ENCODE measurements at regions not wholly inside any gene's neighbourhood (a gene's known extent, or its start where the extent isn't known, plus 50 kb on each side); places are given as distances from the start of the nearest gene placed in this dataset.

- Mint-ChIP-seq H3K4me1 (no peaks in the 10 kb centered on the region), H3K9me3 (peaks cover 19% of the 10 kb centered on the region), H3K36me3 (no peaks in the 10 kb centered on the region), H3K27me3 (no peaks in the 10 kb centered on the region), H3K4me3 (no peak overlapping the region), H3K27ac (no peak overlapping the region)
- CTCF ChIA-PET = no interaction called here
- no peak for DNase-seq
Measured at GRCh38 chr9:2313512-2313911, 298.4 kb downstream of the SMARCA2 start.

- Mint-ChIP-seq H3K27me3 (peaks cover 7% of the 10 kb centered on the region), H3K9me3 (peaks cover 14% of the 10 kb centered on the region), H3K4me1 (no peaks in the 10 kb centered on the region), H3K36me3 (no peaks in the 10 kb centered on the region), H3K4me3 (no peak overlapping the region), H3K27ac (no peak overlapping the region)
- CTCF ChIA-PET = no interaction called here
- DNase-seq = no peak
Measured at GRCh38 chr9:2317591-2317990, 302.4 kb downstream of the SMARCA2 start.

- Mint-ChIP-seq H3K27me3 (peaks cover 7% of the 10 kb centered on the region), H3K27ac (no peak overlapping the region), H3K4me1 (no peaks in the 10 kb centered on the region), H3K9me3 (peaks cover 8% of the 10 kb centered on the region), H3K4me3 (no peak overlapping the region), H3K36me3 (no peaks in the 10 kb centered on the region)
- no peak for DNase-seq
- CTCF ChIA-PET = no interaction called here
Measured at GRCh38 chr9:2319421-2319820, 302.2 kb upstream of the VLDLR start.

DNA sequence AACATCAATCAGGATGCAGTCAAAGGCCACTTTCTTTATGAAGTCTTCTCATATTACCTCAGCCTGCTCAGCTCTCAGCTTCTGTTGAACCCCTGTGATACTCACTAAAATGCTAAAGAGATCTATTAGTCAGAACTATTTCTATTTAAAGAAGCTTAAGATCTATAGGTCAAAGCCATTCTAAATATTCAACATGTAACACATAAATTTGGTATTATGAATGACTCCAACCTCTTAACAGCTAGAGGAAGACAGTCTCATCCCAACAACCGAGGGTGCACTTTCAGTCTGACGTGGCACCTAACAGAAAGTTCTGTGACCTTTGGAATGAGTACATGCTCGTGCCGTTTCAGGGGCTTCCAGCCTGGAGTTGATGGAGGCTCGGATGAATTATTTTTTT lies 301.5 kb upstream of the VLDLR start:
- no peak overlapping the region for H3K4me3 Mint-ChIP-seq
- H3K36me3 Mint-ChIP-seq = no peaks in the 10 kb centered on the region
- H3K27ac Mint-ChIP-seq = no peak overlapping the region
- no peak for DNase-seq
- peaks cover 7% of the 10 kb centered on the region for H3K27me3 Mint-ChIP-seq
- H3K4me1 Mint-ChIP-seq = no peaks in the 10 kb centered on the region
- CTCF ChIA-PET = no interaction called here
- peaks cover 3% of the 10 kb centered on the region for H3K9me3 Mint-ChIP-seq

DNA sequence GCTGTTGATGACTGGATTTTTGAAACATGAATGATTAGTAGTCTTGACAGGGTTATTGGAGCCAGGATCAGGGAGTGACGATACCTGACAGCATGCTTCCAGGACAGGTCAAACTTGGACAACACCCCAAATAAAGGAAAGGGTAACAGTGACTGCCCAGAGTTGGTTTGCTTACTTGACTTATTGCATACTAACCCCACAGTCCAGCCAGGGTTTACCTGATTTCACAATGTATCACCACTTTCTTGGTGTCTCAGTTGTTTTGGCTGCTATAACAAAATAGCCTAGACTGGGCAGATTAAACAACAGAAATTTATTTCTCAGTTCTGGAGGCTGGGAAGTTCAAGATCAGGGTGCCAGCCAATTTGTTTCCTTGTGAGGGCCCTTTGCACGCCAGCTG lies 301.0 kb upstream of the VLDLR start:
- Mint-ChIP-seq H3K36me3 (no peaks in the 10 kb centered on the region), H3K4me1 (no peaks in the 10 kb centered on the region), H3K27ac (no peak overlapping the region), H3K4me3 (no peak overlapping the region), H3K9me3 (peaks cover 1% of the 10 kb centered on the region), H3K27me3 (peaks cover 7% of the 10 kb centered on the region)
- CTCF ChIA-PET = no interaction called here
- no peak for DNase-seq

DNA sequence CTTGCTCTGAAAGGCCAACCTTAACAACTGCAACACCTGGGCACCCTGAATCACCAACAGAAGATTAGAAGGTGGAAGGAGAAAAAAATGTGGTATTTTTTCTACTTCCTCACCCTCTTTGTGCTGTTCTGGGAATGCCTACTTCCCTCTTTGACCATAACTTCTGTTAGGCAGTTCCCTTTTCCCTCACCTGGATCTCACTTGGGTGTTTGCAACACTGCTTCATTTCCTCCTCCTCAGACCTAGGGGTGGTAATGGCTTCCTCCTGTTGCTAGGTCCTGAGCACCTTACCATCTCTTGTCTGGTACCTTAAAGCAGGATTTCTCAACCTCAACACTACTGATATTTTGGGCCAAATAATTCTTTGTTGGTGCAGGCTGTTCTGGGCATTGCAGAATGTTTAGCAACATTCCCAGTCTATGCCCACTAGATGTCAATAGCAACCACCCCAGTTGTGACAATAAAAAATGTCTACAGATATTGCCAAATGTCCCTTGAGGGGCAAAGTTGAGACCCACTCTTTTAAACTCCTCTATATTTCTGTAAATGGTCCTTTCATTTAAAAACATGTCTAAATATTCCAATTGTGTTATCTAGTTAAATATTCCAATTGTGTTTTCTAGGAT lies 300.0 kb upstream of the VLDLR start:
- DNase-seq = no peak
- Mint-ChIP-seq H3K27me3 (peaks cover 7% of the 10 kb centered on the region), H3K4me1 (no peaks in the 10 kb centered on the region), H3K27ac (no peak overlapping the region), H3K4me3 (no peak overlapping the region), H3K36me3 (no peaks in the 10 kb centered on the region), H3K9me3 (no peaks in the 10 kb centered on the region)
- CTCF ChIA-PET = no interaction called here

- no peak overlapping the region for H3K27ac Mint-ChIP-seq
- H3K36me3 Mint-ChIP-seq = no peaks in the 10 kb centered on the region
- no peak for DNase-seq
- H3K4me1 Mint-ChIP-seq = no peaks in the 10 kb centered on the region
- H3K9me3 Mint-ChIP-seq = no peaks in the 10 kb centered on the region
- peaks cover 7% of the 10 kb centered on the region for H3K27me3 Mint-ChIP-seq
- no peak overlapping the region for H3K4me3 Mint-ChIP-seq
- CTCF ChIA-PET = no interaction called here
Measured at GRCh38 chr9:2324742-2325141, 296.8 kb upstream of the VLDLR start.

DNA sequence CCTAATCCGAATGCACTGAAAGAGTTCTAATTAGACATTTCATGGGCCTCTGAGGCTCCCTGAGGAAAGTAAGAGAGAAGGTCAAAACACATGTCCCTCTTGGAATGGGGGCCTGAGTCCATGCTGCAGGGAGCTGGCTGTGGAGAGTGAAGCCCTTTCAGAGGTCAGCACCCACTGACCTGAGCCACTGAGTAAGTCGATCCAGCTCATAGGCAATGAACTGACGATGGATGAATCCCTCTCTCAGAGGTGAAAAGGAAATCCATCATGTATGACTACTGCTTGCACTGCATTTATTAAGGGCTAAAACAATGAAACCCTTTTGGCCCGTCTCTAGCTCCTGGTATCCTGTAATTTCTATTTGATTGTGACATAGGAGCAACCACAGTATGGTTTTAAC lies 288.9 kb upstream of the VLDLR start:
- CTCF ChIA-PET = no interaction called here

DNA sequence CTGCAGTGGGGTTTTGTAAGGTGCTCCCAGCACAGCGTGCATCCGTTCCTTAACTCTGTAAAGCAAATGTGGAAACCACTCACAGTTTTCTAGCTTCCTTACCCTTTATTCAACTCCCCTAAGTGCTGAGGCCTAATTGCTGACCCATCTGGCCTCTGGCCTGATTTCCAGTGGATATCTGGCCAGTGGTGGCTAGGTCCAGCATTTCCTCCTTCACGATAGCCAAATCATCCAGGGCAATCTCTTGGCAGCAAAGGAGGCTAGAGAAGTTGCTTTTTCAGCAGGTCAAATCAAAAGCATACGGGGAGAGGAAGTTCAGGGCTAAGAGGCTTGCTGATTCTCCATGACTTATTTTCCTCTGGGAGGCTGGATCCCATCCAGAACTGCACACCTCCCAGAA lies 286.3 kb upstream of the VLDLR start:
- no peaks in the 10 kb centered on the region for H3K4me1 Mint-ChIP-seq
- CTCF ChIA-PET = no interaction called here
- peaks cover 3% of the 10 kb centered on the region for H3K27me3 Mint-ChIP-seq

More for the DNA sequence above, 288.9 kb upstream of the VLDLR start:
- peaks cover 3% of the 10 kb centered on the region for H3K27me3 Mint-ChIP-seq
- H3K36me3 Mint-ChIP-seq = no peaks in the 10 kb centered on the region
- no peak overlapping the region for H3K4me3 Mint-ChIP-seq
- H3K27ac Mint-ChIP-seq = no peak overlapping the region
- no peaks in the 10 kb centered on the region for H3K9me3 Mint-ChIP-seq
- DNase-seq = no peak
- H3K4me1 Mint-ChIP-seq = no peaks in the 10 kb centered on the region

DNA sequence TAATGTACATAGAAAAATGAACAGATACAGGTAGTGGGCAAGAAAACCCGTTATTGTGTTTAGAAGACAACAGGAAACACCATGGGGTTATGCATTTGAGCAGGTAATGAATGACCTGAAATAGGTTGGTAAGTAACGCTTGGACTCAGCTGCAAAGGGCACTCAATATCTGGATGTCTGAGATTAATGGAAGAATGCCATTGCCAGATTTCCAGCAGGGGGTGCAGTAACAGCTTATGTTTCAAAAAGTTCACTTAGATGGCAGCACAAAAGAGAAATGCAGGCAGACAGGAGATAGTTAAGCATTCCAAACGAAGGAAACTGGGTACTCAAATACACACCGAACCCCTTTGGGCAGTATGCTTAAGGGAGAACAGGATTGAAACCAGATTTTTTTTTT lies 285.5 kb upstream of the VLDLR start:
- H3K27me3 Mint-ChIP-seq = peaks cover 3% of the 10 kb centered on the region
- H3K4me1 Mint-ChIP-seq = no peaks in the 10 kb centered on the region
- CTCF ChIA-PET = interaction anchor here (0.8 kb wide), 1 partner anchor 392 kb away, joined by 3 read pairs; no protein-coding TSS in a partner anchor
- no peak for DNase-seq
- no peak overlapping the region for H3K27ac Mint-ChIP-seq
- no peak overlapping the region for H3K4me3 Mint-ChIP-seq
- no peaks in the 10 kb centered on the region for H3K9me3 Mint-ChIP-seq
- H3K36me3 Mint-ChIP-seq = no peaks in the 10 kb centered on the region

More for the DNA sequence above, 286.3 kb upstream of the VLDLR start:
- DNase-seq = no peak
- Mint-ChIP-seq H3K4me3 (no peak overlapping the region), H3K27ac (no peak overlapping the region), H3K36me3 (no peaks in the 10 kb centered on the region), H3K9me3 (no peaks in the 10 kb centered on the region)

DNA sequence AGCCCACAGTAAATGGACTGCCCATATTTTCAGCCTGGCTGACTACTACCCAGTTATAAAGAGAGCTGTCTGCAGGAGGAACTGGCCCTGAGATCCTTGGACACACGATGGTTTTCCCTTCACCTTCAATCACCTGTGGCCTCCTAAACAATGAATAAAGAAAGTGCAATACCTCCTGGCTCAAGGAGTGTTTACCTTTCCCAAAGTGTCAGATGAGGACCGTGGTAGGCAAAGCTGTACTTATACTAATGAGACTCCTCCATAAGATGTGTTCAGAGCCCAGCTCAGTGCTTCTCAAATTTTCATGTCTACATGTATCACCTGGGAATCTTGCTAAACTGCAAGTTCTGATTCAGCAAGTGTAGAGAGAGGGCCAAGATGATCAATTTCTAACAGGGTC lies 284.5 kb upstream of the VLDLR start:
- Mint-ChIP-seq H3K27me3 (peaks cover 3% of the 10 kb centered on the region), H3K36me3 (no peaks in the 10 kb centered on the region), H3K9me3 (no peaks in the 10 kb centered on the region), H3K4me3 (no peak overlapping the region), H3K27ac (no peak overlapping the region), H3K4me1 (no peaks in the 10 kb centered on the region)
- no peak for DNase-seq
- CTCF ChIA-PET = no interaction called here

DNA sequence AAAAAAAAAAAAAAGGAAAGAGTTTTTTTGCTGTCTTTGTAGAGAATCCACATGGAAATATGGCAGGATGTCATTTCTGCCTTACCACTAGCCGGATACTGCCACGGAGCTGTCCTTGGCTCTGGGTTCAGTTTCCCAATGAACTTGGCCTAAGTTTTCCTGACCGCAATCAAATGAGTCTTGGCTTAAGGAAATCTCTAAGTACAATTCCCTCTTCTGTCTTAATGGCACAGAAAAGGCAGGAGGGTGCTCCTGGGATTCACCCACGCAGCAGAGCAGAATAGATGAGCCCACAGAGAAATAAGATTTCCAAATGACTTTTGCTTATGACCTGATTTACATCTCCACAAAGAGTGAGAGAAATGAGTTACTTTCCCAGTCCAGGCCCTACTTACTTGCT lies 284.0 kb upstream of the VLDLR start:
- H3K4me3 Mint-ChIP-seq = no peak overlapping the region
- CTCF ChIA-PET = interaction anchor here (0.7 kb wide), 1 partner anchor 122 kb away, joined by 3 read pairs; no protein-coding TSS in a partner anchor
- no peaks in the 10 kb centered on the region for H3K9me3 Mint-ChIP-seq
- no peak overlapping the region for H3K27ac Mint-ChIP-seq
- peaks cover 3% of the 10 kb centered on the region for H3K27me3 Mint-ChIP-seq
- DNase-seq = no peak
- H3K36me3 Mint-ChIP-seq = no peaks in the 10 kb centered on the region
- H3K4me1 Mint-ChIP-seq = no peaks in the 10 kb centered on the region

DNA sequence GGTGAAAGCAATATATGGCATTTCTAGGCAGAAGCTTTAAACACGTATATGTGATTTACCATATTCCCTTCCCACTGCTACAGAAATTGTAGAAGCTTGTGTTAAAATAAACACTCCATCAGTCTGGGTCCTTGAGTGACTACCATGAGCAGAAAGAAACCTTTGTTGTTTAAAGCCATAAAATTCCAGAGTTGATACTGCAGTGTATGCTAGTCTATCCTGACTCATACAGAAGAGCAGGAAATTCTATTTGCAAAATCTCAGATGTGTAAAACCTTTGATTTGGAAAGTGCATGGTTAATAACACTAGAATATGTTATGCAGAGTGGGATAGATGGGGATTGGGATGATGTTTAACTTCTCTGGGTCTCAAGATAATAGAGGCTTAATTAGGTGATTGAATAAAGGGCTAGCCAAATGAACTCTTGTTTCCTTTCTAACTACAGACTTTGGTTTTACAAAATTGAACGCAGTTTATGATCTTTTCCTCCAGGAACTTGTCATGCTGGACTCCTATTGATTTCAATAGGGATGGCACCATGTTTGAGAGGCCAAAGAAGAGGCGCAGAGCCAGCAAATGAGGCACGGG lies 282.7 kb upstream of the VLDLR start:
- H3K4me1 Mint-ChIP-seq = no peaks in the 10 kb centered on the region
- DNase-seq = no peak
- H3K27ac Mint-ChIP-seq = no peak overlapping the region
- no peak overlapping the region for H3K4me3 Mint-ChIP-seq
- no peaks in the 10 kb centered on the region for H3K36me3 Mint-ChIP-seq
- no peaks in the 10 kb centered on the region for H3K9me3 Mint-ChIP-seq
- H3K27me3 Mint-ChIP-seq = peaks cover 3% of the 10 kb centered on the region
- CTCF ChIA-PET = interaction anchor here (0.6 kb wide), 1 partner anchor 202 kb away, joined by 3 read pairs; no protein-coding TSS in a partner anchor

DNA sequence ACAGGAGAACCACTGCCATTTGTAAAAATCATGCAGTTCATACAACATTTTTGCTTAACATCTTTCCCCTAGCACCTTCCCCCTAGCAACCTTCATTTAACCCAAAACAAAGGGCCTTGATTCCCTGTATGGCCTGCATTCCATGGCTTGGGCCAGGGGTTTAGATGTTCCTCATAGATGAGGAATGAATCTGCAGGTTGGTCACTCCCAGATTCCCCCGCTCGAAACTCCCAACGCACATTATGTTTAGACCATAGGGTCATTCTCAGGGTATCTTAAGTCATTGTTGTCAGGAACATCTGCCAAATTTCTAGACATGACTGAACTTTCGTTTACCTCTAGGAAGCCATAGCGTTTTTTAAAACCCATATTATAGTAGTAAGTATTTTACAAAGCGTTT lies 282.2 kb upstream of the VLDLR start:
- H3K36me3 Mint-ChIP-seq = no peaks in the 10 kb centered on the region
- no peak overlapping the region for H3K4me3 Mint-ChIP-seq
- peaks cover 3% of the 10 kb centered on the region for H3K27me3 Mint-ChIP-seq
- CTCF ChIA-PET = no interaction called here
- DNase-seq = no peak
- H3K9me3 Mint-ChIP-seq = no peaks in the 10 kb centered on the region
- H3K4me1 Mint-ChIP-seq = no peaks in the 10 kb centered on the region
- no peak overlapping the region for H3K27ac Mint-ChIP-seq

GRCh38 chr9:2340046-2340760 lies 281.4 kb upstream of the VLDLR start:
- CTCF ChIA-PET = no interaction called here
- Mint-ChIP-seq H3K9me3 (no peaks in the 10 kb centered on the region), H3K4me3 (no peak overlapping the region), H3K27me3 (peaks cover 2% of the 10 kb centered on the region), H3K36me3 (no peaks in the 10 kb centered on the region), H3K27ac (no peak overlapping the region), H3K4me1 (no peaks in the 10 kb centered on the region)
- DNase-seq = no peak

All from activated naive CD4-positive, alpha-beta T cell treated with anti-CD3 and anti-CD28 coated beads, Interleukin-2, amount 10 ng/mL, durations not matched to agents 7 days and 5 days (primary cell).